Stimulated activated CD4-positive, alpha-beta T cell treated with anti-CD3 and anti-CD28 coated beads, Interleukin-4, amount 100 ng/mL, for 1 hour (primary cell): ENCODE measurements at regions not wholly inside any gene's neighbourhood (a gene's known extent, or its start where the extent isn't known, plus 50 kb on each side); places are given as distances from the start of the nearest gene placed in this dataset.

Experiments used
- DNase-seq: peaks from one replicate; pipeline ENCODE4 v3.0.0-alpha.2; 2020

GRCh38 chr2:128368437-128369107 is 49.9 kb upstream of the HS6ST1 start:
- DNase-seq, result no peak

- no peak for DNase-seq
Measured at GRCh38 chr2:128369108-128369555, 50.5 kb upstream of the HS6ST1 start.

DNA sequence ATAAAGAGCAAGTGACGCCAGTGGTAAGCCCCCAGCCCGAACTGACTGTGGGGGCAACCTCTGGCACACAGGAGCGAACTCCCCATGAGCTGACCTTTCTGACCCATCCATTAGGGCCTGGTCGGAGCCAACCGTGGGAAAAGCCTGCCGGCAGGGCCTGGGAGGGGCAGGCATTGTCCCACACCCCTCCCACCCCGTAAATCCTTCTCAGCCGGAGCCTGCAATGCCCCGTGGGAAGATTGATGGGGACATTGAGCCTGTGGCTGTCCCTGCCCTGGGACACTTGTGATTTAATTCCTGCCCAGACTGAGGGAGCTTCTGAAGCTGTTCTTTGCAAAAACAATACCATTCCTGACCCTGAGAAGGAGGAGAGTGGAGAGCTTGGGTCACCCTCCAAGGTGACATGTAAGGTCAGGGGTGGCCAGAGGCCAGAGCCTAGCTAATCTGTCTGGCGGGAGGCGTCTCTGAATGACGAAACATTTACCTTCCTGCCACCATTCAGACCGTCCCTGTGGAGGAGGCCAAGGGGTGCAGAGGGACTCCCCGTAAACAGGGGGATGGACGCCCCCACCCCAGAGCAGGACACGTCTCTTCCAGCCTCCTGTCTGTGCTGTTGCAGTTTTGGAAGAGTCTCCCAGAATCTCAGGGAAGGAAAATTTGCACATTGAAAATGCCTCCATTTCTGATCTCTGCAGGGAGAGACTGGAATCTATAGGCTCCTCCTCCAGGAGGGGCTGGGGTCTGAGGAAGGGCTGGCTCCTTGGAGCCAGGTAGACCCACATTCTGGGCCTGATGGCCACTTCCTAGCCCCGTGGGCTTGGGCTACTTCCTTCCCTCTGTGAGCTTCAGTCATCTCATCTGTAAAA is 51.2 kb upstream of the HS6ST1 start:
- no peak for DNase-seq

- DNase-seq, result no peak
Measured at GRCh38 chr2:128370468-128371247, 52.0 kb upstream of the HS6ST1 start.

- DNase-seq, result no peak
Measured at GRCh38 chr2:128371248-128371630, 52.6 kb upstream of the HS6ST1 start.

GRCh38 chr2:128371648-128372345 is 53.1 kb upstream of the HS6ST1 start:
- DNase-seq, result no peak

- no peak for DNase-seq
Measured at GRCh38 chr2:128372621-128373341, 54.1 kb upstream of the HS6ST1 start.

- DNase-seq, result no peak
Measured at GRCh38 chr2:128373451-128374000, 54.9 kb upstream of the HS6ST1 start.

GRCh38 chr2:128374001-128374710 is 55.5 kb upstream of the HS6ST1 start:
- no peak for DNase-seq

DNA sequence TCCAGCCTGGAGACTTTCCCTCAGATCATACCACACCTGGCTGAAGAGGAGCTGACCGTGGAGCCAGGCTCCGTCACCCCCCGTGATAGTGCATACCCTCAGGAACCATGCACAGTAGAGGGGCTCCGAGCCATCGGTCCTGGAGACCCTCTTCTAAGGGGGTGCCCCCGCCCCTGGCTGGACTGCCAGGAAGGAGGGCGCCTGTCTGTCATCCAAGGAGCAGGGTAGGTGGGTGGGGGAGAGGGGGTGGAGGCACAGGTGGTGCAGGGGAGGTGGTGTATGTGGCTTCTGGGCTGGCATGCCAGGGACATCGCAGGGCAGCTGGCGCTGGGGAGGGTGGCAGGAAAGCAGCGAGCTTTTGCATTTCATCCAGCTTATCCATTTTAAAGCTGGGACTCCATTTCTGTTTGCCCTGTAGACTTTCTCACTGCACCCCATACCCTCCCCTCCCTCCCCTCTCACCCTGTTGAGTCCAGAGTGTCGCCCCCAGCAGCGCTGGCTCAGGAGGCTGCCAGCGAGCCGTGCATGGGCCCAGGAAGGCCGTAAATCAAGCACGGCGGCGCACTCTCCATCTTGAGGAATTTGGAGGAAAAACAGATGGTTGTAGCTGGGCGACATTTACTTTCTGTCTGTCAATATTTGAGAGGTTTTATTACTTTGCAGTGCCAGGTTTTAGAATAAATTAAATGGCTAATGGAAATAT is 56.2 kb upstream of the HS6ST1 start:
- DNase-seq, result no peak

DNA sequence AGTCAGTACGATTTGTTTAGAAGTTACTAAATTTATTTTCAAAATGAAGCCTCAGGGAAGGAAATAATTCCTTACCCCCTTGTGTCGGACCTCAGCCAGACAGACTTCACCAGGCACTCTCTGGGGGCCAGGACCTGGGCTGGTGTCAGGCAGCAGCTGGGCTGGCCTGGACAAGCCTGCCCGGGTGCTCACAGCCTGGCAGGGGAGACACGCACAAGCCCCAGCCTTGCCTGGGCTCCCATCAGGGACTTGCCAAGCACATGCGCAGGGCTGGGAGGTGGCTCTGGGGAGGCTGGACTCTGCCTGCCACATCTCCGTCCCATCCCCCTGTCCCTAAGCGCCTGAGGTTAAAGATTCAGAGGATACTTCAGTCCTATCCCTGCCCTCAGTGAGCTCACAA is 56.8 kb upstream of the HS6ST1 start:
- DNase-seq, result no peak

GRCh38 chr2:128376241-128377041 is 57.8 kb upstream of the HS6ST1 start:
- no peak for DNase-seq

DNA sequence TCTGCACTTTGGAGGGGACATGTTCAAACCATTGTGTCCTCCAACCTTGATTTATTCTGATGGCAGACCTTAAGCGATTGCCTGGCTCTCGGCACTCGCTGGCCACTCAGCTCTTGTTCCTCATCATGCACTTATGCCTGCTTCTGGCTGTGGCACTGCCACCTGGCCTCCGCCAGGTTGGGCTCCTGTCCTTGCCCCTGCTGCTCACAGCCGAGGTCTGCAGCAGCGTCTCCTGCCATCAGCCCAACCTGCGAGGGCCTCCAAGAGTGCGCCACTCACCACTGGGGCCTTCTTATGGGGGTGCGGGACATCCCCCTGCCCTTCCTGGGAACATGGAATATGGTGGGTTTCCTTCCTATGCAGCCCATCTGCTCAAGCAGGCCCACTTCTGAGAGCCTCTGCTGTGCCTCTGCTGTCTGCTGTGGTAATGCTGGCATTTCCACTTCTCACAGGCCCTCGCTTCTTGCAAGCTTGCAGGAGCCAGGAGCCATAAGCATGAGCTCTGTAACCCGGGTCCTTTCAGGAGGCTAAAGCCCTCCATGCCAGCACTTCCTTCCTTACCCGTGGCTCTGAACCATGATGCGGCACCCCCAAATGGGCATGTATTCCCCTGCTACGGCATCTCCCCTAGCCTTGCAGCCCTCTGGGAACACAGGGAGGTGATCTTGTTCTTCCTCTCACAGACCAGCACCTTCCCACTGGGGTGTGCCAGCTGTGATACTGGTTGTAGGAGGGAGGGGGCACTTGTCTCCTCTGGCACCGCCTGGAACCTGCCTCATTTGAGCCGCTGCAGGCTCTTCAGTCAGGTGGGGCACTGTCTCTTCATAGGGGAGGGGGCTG is 58.6 kb upstream of the HS6ST1 start:
- DNase-seq, result no peak

- DNase-seq, result no peak
Measured at GRCh38 chr2:128378231-128379020, 59.8 kb upstream of the HS6ST1 start.

DNA sequence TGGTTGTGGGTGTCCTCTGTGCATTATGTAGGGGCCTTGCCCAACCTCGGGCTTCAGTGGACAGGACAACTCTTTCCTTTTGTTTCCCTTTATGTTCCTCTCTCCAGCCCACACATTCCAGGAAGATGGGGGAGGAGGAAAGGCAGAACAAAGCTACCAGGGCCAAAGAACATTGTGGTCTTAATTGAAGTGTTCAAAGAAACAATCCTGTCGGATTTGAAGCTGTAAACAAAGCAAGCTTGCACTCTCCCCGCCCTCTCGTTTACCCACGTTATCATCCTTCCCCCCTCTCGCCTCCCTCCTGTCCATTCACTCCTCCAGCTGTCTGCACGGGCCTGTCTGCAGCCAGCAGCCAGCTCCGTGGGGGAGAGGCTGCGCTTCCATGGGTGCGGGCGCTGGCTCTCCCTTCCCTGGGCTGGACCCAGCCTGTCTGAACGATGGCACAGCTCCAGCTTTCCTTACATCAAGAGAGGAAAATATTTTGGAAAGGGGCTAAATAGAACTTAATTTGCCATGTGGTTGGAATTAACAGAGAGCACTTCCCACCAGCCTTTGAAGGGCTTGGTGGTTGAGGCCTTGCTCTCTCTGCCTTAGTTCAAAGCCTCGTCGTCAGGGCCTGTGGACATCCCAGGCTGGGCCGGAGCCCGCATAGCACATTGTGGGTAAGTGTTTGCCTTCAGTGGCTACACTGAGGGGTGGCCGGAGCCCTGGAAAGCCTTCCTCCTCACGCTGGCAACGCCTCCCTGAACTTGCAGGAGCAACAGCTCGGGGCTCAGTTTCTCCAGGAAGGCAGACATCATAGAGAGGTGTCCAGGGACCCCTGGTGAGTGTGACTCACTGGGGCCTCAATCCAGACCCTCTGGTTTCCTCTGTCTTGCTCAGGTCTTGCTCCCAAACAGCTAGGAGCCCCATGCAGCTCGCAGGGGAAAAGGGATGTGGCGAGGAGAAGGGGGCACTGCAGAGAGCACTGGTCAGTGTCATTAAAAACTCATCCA is 60.6 kb upstream of the HS6ST1 start:
- DNase-seq, result no peak

GRCh38 chr2:128380061-128380889 is 61.6 kb upstream of the HS6ST1 start:
- DNase-seq, result no peak
